22Rv1 (cell line): ENCODE measurements at regions not wholly inside any gene's neighbourhood (a gene's known extent, or its start where the extent isn't known, plus 50 kb on each side); places are given as distances from the start of the nearest gene placed in this dataset.
"Not testable (repeated sequence)": the region's sequence is repeated elsewhere in the genome, so short reads cannot be mapped to it uniquely, and the experiment has no call there.

Experiments used
- H3K27ac ChIP-seq: fragments of 450-650 bp; 2 replicates; pipeline ENCODE4 v1.5.1; 2017
- ZFX ChIP-seq: fragments of 450-650 bp; IDR thresholded peaks from 2 replicates; pipeline ENCODE4 v1.6.1; 2017; ENCODE audit warnings: antibody characterized with exemption, borderline replicate concordance
- TF ChIP-seq, protein P1 (sequence below): fragments of 450-650 bp; IDR thresholded peaks from 2 replicates; pipeline ENCODE4 v1.5.1; 2017; ENCODE audit warnings: mild to moderate bottlenecking

DNA sequence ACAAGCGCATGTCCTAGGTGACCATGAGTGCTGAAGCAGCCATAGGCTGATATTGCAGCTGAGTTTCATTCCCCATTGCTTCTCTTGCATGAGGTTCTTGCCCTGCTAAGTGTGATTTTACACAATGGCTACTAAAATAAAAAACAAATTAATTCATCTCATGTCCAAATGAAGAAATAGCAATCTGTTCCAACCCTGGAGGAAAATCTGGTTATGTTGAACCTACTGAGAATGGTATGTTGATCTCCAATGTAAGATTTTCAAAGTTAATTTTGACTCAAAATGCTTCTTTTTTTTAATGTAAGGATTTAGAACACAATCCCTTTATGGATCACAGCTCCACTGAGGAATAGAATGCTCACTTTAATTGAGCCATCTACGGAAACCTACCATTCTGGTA is 254.2 kb upstream of the CRBN start:
- TF ChIP-seq, protein P1, sequence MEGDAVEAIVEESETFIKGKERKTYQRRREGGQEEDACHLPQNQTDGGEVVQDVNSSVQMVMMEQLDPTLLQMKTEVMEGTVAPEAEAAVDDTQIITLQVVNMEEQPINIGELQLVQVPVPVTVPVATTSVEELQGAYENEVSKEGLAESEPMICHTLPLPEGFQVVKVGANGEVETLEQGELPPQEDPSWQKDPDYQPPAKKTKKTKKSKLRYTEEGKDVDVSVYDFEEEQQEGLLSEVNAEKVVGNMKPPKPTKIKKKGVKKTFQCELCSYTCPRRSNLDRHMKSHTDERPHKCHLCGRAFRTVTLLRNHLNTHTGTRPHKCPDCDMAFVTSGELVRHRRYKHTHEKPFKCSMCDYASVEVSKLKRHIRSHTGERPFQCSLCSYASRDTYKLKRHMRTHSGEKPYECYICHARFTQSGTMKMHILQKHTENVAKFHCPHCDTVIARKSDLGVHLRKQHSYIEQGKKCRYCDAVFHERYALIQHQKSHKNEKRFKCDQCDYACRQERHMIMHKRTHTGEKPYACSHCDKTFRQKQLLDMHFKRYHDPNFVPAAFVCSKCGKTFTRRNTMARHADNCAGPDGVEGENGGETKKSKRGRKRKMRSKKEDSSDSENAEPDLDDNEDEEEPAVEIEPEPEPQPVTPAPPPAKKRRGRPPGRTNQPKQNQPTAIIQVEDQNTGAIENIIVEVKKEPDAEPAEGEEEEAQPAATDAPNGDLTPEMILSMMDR: no peak
- no peak for TF ChIP-seq ZFX
- no peak overlapping the region for H3K27ac ChIP-seq

DNA sequence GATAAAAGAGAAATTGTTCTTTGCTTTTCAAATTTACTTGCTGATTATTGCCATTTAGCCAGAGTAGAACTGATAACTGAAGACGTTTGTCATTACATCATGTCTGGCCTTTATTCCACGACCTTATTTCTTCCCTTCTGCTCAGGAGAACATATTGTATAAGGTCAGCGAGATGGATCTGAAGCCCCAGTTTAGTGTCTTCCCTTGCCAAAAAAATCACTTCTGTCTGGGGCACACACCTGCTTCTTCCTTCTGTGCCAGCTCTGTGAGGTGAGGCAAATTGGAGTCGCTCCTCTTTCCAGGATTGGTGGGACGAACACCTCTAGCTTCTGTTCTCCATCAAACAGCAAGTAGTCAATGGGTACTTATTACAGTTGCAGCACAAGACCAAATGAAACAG is 250.3 kb upstream of the CRBN start:
- H3K27ac ChIP-seq: no peak overlapping the region
- TF ChIP-seq ZFX: no peak
- TF ChIP-seq, protein P1: no peak

DNA sequence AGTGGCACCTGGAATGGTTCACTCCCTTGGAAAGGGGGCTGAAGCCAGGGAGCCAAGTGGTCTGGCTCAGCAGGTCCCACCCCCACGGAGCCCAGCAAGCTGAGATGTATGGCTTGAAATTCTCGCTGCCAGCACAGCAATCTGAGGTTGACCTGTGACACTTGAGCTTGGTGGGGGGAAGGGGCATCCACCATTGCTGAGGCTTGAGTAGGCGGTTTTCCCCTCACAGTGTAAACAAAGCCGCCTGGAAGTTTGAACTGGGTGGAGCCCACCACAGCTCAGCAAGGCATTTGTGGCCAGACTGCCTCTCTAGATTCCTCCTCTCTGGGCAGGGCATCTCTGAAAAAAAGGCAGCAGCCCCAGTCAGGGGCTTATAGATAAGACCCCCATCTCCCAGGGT is 228.2 kb upstream of the CRBN start:
- not testable (repeated sequence) for H3K27ac ChIP-seq

DNA sequence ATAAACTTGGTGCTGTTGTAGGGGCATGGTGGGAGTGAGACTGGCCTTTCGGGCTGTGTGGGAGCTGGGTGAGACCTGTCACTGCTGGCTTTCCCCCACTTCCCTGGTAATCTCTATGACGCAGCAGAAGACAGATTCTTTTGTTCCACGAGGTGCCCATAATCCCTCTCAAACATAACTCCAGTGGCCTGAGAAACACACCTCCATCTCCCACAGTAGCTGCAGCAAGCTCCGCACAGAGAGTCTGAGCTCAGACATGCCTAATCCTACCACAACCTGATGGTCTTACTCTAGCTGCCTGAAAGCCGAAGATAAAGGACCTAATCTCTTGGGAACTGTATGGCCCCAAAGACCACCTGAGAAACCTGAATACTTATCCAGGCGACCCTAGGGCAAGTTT is 225.6 kb upstream of the CRBN start:
- H3K27ac ChIP-seq: no peak overlapping the region
- no peak for TF ChIP-seq ZFX
- TF ChIP-seq, protein P1: no peak

DNA sequence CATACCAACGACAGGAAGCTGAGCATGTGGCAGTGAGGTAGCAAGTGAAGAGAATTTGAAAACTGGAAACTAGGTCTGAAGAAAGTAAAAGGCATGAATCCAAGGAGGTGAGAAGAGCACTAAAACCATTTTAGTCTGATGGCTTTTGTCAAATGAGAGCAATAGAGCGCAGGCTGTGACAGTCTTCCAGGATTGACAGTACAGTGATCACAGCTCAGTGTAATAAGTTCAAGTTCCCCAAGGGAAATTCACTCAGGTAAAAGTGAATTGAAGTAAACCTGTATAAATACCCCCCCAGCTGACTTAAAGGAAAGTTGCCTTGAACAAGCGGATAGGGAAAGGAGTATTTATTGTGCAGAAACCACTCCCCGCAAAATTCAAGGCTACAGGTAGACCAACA is 224.2 kb upstream of the CRBN start:
- TF ChIP-seq, protein P1: no peak
- TF ChIP-seq ZFX: no peak

DNA sequence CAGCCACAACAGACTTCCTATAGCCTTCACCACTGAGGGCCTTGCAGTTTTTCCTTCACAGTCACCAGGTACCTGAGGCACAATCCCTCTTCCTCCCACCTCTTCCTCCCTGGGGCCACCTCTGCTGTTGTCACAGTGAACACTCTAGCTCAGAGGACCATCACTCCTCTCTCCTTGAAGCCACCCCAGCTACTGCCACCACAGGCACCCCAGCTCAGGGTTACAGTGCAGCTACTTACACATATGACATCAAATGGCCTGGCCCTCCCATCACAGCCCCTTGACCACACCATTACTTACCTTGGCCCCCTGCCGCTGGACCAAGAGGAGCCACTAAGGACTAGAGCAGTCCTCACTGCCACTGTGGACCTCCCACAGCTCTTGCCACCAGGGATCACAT is 213.5 kb upstream of the CRBN start:
- no peak overlapping the region for H3K27ac ChIP-seq
- TF ChIP-seq ZFX: no peak
- TF ChIP-seq, protein P1: no peak

More for the DNA sequence above, 224.2 kb upstream of the CRBN start:
- H3K27ac ChIP-seq: no peak overlapping the region

DNA sequence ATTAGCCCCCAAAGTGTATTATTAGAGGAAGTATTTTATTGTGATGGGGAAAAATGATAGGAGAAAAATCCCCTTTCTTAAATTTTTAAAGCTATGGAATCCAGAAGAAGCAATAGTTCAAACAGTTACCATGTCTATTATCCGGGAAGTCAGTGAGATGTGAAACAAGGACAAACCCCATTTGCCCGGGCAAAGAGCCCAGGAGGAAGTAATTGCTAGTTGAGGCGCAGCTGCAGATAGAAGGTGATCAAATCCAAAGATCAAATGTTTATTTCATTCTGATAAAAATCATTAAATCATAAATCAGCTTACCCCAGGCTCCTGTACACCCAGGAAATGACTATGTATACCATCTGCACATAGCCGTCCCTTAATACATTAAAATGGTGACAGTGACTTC is 204.0 kb upstream of the CRBN start:
- TF ChIP-seq ZFX: no peak
- TF ChIP-seq, protein P1: no peak
- no peak overlapping the region for H3K27ac ChIP-seq

DNA sequence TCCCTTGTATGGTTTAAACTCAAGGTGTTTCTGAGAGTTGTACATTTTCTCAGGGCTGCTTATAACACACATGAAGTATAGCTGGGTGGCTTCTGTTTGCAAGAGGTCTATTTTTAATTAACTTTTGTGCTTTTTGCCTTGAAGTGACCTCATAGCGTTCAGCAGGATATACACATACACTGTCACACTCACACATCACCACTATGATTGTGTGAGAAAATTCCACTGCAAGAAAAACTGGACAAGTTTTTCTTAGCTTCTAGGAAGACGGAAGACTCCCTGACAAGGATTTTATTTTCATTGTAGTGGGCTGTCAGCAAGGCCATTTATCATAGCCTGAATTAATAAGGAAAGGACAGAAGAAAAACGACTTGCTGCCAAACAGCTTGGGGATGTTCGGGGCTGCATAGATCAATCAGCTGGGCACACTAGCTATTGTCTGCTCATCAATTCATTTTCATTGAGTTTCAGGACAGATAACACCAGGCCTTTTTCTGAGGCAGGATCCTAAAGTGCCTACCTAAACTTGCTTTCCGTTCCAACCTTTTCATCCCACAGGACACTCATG is 192.8 kb upstream of the CRBN start:
- H3K27ac ChIP-seq: no peak overlapping the region
- TF ChIP-seq, protein P1: no peak
- TF ChIP-seq ZFX: no peak
